ENCODE measurements at regions not wholly inside any gene's neighbourhood (a gene's known extent, or its start where the extent isn't known, plus 50 kb on each side); places are given as distances from the start of the nearest gene placed in this dataset.
"Not testable (repeated sequence)": the region's sequence is repeated elsewhere in the genome, so short reads cannot be mapped to it uniquely, and the experiment has no call there.

GRCh38 chr2:52072949-52073348 lies 1041.0 kb upstream of the NRXN1 start:
- DNase-seq = no peak

- no peak for DNase-seq
These were observed 1038.7 kb upstream of the NRXN1 start for GRCh38 chr2:52070665-52071064.

- no peak for DNase-seq
These were observed 1032.3 kb upstream of the NRXN1 start for GRCh38 chr2:52064234-52064633.

- DNase-seq = no peak
These were observed 1022.9 kb upstream of the NRXN1 start for GRCh38 chr2:52054824-52055223.

GRCh38 chr2:52036853-52037252 lies 1004.9 kb upstream of the NRXN1 start:
- no peak for DNase-seq

- no peak for DNase-seq
These were observed 1004.1 kb upstream of the NRXN1 start for GRCh38 chr2:52036024-52036423.

GRCh38 chr2:52035391-52035790 lies 1003.5 kb upstream of the NRXN1 start:
- no peak for DNase-seq

GRCh38 chr2:52034706-52035105 lies 1002.8 kb upstream of the NRXN1 start:
- DNase-seq = no peak

- DNase-seq = no peak
These were observed 990.1 kb upstream of the NRXN1 start for GRCh38 chr2:52022006-52022405.

GRCh38 chr2:52017646-52018235 lies 985.8 kb upstream of the NRXN1 start:
- no peak for DNase-seq

GRCh38 chr2:52006821-52007366 lies 975.0 kb upstream of the NRXN1 start:
- DNase-seq = not testable (repeated sequence)

- DNase-seq = no peak
These were observed 968.4 kb upstream of the NRXN1 start for GRCh38 chr2:52000151-52000855.

GRCh38 chr2:51998890-51999289 lies 967.0 kb upstream of the NRXN1 start:
- no peak for DNase-seq

- no peak for DNase-seq
These were observed 965.6 kb upstream of the NRXN1 start for GRCh38 chr2:51997571-51997970.

GRCh38 chr2:51995293-51995692 lies 963.4 kb upstream of the NRXN1 start:
- no peak for DNase-seq

- DNase-seq = no peak
These were observed 962.3 kb upstream of the NRXN1 start for GRCh38 chr2:51994123-51994763.

GRCh38 chr2:51990684-51991083 lies 958.8 kb upstream of the NRXN1 start:
- no peak for DNase-seq

GRCh38 chr2:51986101-51986500 lies 954.2 kb upstream of the NRXN1 start:
- no peak for DNase-seq

GRCh38 chr2:51981783-51982182 lies 949.9 kb upstream of the NRXN1 start:
- DNase-seq = no peak

GRCh38 chr2:51976623-51977022 lies 944.7 kb upstream of the NRXN1 start:
- no peak for DNase-seq

- DNase-seq = no peak
These were observed 939.2 kb upstream of the NRXN1 start for GRCh38 chr2:51971136-51971535.

GRCh38 chr2:51969347-51969746 lies 937.4 kb upstream of the NRXN1 start:
- DNase-seq = no peak

- DNase-seq = no peak
These were observed 929.0 kb upstream of the NRXN1 start for GRCh38 chr2:51960841-51961335.

- DNase-seq = no peak
These were observed 928.3 kb upstream of the NRXN1 start for GRCh38 chr2:51960281-51960680.
